H4 (cell line): ENCODE measurements at regions not wholly inside any gene's neighbourhood (a gene's known extent, or its start where the extent isn't known, plus 50 kb on each side); places are given as distances from the start of the nearest gene placed in this dataset.

Experiments used
- DNase-seq: peaks from one replicate; pipeline ENCODE4 v3.0.0-alpha.2; 2015; ENCODE audit warnings: low spot score

DNA sequence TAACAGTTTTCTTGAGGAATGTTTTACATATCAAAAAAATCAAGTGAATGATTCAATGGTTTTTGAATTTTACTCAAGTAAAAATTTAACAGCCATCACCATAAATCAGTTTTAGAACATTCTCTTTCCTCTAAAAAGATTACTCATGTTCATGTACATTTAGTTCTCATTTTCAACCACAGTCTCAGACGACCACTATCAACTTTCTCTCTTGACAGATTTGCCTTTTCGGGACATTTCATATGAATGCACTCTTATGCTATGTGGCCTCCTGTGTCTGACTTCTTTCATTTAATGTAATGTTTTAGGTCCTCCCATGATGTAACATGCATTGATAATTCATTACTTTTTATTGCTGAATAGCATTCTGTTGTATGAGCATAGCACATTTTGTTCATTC lies 309.3 kb upstream of the PLSCR5 start:
- DNase-seq: no peak

DNA sequence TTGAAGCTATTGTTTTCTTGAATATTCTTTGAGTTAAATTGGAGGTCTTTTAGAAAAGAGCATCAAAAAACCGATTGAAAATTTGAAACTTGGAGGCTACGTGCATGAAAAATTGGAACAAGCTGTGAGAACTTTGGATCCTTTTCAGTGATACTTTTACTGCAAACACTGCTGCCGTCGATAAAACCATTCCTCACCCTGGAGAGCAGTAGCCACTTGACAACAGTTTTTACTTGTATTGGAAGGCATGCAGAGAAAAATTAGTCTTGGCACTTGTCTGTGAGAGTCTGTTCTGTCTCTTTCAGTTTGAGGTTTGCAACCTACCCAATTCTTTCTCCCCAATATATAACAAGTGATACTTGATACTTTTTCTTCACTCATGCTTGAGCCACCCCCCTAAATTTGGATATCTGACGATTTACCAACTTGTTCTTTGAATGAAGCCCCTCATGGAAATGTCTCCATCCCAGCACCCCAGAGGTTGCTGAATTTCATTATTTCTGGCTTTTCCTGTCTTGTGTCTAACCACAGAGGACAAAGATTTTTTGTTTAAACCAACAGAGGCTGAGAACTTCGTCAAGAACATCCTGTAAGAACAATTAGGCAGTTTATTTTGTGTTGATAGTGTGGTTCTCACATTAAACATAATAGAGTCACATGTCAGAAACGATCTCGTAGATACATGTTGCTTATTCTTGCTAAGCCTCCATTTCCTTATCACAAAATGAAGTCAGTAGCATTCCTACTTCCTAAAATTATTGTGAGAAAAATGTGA lies 307.3 kb upstream of the PLSCR5 start:
- no peak for DNase-seq

DNA sequence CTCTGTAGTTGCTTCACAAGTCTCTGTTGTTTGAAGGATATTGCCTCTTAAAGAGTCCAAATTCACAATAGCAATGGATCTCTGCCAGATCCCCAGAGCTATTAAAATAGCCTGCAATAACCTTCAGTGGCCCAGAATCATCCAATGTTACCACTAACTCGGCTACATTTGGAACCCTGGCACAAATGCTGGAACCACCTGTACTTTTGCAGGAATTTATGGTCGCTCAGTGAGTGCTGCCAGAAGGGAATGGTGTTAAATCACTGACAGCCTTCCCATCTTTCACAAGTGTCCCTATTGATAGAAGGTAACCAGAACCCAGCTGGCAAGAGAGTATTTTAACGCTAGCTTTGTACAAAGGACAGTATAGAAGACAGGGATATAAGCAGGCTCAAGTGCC lies 298.8 kb upstream of the PLSCR5 start:
- DNase-seq: no peak

DNA sequence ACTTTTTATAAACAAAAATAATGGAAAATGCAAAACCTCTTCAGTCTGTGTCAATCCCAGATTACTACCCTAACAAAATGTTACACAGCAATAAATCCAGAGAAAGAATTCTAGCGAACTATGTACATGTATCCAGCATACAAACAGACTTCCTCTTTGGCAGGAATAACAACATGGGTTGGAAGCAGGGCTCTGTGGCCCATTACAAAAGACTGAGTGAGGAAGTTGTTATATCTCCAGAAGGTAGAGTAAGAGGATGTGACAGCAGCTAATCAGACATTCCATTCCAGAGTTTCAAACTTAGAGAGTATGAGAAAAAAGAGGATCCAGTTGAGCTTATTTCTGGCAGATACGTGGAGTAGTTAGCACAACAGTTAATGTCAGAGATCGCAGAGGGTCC lies 294.0 kb upstream of the PLSCR5 start:
- no peak for DNase-seq

DNA sequence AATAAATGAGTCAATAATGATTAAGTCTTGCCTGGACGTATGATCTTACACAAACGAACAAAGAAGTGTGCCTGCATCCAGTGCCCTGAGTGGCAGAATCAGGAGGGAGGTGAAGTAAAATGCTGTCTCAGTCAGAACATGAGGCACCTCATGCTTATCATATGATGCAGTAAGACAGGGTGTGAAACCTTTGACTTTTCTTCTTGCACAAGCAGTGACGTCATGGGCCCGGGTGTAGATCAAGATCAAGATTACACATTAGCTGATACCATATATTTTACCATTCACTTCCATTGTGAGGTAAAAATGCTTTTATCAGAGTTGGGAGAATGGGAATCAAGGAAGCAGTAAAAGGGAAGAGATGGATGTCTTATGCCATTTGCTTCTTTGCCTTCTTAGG lies 291.6 kb upstream of the PLSCR5 start:
- DNase-seq: no peak

DNA sequence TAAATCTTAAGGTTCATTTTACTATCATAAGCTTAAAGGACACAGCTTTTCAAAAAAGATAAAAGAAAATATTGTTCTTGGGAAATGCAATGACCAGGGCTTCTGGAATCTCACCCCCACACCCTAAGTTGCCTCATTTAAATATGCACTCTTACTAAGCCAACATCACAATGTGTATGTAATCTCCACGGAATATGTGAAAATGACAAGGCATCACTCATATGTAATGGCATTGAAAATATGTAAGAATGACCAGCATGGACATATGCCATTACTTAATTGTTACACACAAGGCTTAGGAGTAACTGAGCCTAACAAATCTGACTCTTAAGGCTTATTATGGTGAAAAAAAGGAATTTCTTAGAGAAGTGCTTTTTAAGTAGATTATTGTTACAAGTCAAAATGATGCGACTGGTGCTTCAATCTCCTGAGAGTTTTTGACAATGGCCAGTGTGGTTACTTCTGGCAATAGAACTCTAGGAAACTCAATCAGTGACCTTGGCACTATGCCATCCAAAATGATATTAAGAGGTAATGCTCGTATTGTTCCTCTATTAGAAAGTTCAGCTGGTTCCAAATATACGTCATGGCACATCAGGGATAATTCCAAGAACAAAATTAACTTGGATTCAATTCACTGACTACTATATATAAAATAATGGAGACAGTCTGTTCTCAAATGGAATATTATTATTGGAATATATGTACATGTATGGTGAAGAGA lies 290.0 kb upstream of the PLSCR5 start:
- DNase-seq: no peak

DNA sequence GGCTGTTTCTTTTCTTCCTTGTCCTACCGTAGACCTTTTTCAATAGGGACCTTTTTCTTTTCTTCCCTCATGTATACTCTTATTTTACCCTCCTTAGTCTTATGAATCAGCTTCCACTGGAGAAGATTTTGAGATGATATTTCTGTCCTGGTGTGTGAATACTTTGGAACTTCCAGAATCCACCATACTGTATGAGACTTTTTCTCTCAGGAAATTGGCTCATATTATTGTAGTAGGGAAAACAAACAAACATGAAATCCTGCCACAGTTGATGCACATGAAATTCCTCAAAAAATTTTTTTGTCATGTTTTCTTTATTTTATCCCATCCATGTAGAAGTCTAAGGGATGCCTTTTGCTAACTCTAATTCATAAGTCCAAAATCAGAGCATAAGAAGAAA lies 289.3 kb upstream of the PLSCR5 start:
- no peak for DNase-seq

DNA sequence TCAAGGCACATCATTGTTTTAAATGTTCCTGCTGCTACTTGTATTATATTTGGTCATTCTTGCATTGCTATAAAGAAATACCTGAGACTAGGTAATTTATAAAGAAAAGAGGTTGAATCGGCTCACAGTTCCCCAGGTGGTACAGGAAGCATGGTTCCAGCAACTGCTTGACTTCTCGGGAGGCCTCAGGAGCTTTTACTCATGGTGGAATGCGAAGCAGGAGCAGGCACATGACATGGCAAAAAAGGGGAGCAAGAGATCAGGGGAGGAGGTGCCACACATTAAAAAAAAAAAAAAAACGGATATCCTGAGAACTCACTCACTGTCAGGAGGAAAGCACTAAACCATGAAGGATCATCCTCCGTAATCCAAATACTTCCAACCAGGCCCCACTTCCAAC lies 286.9 kb upstream of the PLSCR5 start:
- DNase-seq: no peak

DNA sequence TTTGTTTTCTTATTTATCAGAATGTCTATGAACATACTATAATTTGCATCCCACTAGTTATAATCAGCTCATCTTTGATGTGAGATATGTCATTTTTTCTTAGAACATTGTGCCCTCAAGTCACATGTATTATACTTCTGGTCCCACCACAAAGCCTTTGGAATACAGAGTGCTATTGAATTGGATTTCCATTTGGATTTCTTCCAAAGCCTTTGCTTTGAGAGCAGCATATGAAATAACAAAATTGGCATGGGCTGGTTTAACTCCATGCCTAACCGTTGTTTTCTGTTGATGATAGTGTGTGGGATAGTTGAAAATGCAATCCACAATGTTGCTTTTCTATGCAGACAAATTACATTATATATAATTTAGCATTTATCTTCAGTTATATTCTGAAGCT lies 284.5 kb upstream of the PLSCR5 start:
- DNase-seq: no peak

DNA sequence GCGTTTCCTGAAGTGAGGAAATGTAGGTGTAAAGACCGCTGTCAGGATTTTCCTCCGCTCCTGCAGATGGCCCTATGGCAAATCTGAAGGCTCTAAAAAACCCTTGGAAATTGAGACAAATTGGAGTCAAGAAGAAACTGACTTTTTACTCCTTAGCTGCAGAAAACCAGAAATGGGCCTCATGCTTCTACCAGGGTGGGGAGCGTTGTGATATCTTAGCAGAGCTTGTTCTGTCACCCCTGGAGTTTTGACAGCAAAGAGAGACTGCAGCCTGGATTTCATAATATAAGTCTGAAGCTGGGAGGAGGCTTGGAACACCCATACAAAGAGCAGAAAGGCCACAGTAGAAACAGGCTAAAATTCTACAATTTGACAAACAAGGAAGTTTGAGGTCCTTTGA lies 283.0 kb upstream of the PLSCR5 start:
- no peak for DNase-seq

DNA sequence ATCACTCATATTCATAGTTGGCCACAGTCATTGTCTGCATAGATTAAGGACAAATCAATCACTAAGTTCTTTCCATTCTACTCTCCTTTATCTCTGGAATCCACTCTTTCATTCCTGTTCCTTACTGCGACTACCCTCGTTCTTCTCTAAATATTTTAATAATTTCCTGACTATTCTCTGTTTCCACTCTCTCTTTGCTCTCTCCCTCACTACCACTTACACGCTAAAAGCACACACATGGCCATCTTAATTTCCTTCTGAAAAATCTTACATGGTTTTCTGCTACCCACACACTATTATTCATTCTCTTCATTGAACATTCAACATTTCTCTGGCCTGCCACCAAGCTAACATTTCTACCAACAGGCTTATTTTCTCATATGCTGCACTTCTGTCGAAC lies 279.6 kb upstream of the PLSCR5 start:
- no peak for DNase-seq

DNA sequence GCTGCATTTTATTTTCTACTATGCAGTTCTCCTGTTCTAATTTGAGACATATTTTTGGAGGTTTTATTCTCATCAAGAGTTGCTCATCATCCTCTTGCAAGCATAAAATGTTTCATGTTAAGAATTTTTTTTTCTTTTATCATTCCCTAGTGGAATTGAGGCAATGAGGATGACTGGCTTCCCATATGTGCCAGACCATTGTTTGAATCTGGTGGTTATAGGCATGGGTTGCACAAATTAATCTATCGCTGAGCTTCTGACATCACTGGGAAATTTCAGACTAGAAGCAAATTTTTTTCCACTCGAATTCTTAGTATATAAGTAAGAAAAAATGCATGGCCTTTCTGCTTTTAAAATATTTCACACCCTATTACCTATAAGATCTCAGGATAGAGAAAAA lies 279.1 kb upstream of the PLSCR5 start:
- no peak for DNase-seq

DNA sequence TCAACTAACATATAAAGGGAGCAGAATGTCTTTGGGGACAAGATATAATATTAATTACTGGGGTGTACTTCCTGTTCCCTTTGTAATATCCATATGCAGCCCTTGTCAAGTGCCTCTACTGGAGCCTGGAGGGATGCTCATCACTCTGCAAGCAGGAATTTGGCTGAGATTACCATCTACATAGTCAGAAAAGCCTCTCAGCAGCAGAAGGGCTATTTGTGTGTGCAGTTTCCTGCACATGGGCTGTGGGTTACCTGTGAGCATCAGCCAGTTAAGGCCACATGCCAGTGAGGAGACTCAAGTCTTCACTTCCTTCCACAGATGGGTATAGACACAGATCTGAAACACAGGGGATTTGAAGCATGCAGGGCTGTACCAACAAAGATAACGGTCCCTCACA lies 278.1 kb upstream of the PLSCR5 start:
- no peak for DNase-seq

DNA sequence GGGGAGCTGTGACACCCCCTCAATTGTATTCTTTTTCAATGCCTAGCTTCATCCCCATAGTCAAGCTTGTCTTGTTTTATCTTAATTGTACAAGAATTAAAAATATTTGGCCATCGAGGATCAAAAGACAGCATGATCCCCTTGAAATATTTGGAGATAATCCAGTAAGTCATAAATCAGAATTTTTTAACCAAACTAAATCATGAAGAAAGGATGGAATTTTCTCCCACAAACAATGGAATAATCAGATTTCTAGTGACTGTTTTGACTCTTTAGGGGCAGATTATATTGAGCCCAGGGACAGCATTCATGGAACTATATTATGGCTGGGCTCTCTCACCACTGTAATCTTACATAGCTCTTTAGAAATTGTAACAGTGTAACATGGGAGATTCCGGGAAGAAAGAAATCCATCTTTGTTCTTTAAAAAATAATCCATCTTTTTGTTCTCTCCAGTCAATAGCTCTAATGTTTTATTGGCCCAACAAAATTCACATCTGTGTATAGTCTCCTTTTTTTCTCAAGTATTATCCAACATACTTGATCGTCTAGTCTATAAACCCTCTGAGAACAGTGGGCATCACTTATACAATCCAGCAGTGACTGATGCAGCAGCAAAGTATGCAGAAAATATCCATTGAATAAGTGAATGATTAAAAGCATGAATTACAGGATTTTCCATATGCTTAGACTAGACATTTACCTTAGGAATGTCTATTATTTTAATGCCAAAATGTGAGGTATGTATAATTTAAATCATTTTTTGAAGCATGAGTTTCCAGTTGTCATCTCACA lies 277.0 kb upstream of the PLSCR5 start:
- DNase-seq: no peak

DNA sequence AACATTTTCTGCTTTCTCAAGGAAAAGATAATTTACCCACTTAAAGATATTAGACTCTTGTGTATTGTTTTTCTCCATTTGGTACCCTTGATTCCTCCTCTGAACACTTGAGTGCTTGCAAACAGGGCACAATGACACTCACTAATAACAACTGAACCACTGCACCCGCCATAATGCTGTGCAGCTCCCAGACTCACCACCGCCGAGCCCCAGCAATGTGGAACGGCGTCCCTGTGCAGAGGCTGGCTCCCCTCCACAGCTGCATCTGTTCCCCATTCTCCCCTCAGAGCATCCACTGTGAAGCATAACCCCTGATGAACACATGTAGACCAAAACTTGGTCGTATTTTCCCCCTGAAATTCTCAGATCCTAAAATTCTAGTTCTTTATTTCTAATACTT lies 276.2 kb upstream of the PLSCR5 start:
- DNase-seq: no peak

DNA sequence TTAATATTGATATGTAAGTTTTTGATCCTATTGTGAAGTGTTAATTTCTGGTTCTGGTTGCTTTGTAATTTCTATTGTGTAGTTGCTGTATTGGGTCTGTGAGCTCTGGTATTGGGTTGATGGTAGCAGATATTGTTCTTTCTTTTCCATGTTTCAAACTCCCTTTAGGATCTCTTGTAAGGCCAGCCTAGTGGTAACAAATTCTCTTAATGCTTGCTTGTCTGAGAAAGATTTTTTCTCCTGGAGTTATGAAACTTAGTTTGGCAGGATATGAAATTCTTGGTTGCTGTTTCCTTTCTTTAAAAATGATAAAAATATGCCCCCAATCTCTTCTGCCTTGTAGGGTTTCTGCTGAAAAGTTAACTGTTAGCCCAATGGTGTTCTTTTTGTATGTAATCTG lies 268.6 kb upstream of the PLSCR5 start:
- no peak for DNase-seq

DNA sequence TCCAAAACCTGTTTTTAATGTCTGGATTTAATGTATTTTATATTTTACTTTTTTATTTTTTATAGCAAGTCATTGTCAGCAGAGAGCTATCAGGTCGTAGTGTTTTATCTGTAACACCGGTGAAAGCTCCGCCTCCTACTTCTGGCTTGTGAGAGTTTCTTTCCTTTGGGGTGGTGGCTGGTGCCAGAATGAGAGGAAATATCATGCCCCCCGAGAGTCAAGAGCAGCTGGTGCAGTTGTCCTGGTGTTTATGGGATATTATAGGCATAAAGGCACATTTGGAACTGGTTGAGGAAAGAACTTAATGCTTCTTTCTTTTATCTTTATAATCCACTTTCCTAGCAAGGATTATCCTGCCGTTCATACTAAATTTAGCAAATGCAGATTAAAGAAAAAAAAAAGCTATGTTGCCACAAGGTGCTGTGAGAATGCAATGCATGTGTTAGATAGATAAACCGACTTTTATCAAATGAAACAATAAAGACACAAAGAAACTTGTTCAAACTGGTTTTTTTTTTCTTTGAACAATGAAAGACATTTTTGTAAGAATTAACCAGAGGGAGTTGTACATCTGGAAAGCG lies 260.1 kb upstream of the PLSCR5 start:
- DNase-seq: no peak

DNA sequence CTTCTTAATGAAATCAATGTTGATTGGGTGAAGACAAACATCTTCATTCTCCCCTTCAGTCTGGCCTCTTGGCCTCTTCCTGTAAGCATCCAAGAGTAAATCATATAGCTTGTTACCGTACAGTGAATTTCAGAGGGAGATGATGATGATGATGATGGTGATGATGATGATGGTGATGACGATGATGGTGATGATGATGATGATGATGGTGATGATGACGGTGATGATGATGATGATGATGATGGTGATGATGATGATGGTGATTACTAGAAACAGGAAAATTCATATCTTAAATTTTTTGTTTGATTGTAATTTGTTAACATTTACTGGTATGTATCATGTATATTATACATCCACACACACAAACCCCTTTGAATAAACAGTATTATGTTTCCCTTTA lies 256.1 kb upstream of the PLSCR5 start:
- no peak for DNase-seq

DNA sequence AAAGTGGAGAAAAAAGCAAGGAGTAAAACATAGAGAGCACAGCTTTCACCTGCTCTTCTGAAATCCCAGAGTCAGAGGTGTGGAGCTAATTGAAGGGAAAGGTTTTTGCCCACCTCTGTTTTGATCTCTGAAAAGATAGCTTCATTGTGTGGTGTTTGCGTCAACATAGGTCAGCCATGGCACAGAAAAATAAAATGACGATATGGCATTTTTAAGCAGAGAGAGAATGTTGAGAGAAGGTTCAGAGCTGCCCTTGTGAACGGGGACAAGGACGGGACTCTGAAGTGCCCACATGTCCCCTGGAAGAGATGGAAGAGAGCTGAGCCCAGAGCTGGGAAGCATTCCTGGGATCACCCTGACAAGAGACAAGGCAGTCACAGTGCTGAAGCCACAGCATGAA lies 249.4 kb upstream of the PLSCR5 start:
- DNase-seq: no peak

DNA sequence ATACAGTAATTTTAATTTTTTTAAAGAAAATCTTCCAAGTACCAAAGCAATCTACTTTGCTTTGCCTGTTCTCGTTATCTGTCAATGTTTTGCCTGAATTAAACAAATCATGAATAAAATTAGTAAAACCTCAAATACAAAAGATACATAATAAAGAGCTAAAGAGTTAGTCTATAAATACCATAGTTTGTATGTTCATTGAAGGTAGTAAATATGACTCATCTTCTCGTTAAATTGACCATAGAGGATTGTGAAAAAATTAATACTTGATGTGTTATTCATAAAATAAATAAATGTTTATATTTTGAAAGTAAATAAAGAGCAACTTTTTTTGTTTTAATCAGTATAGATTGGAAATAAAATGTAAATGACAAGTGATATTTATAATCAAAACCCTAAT lies 246.5 kb upstream of the PLSCR5 start:
- no peak for DNase-seq

DNA sequence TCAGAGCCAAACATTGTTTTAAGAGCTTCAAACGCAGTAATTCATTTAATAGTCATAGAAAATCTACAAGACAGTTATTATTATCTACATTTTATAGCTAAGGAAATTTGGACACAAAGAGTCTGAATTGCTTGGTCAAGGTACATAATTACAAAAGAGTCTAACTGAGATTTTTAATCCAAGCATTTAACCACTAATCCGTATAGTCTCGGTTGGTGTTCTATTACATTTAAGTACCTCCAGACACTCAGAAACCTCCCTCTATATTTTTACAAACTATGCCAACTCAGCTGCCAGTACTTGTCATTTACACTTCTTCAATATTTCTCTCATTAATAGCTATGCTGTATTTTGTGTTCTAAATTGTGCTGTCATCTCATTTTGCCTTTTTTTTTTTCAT lies 240.2 kb upstream of the PLSCR5 start:
- DNase-seq: no peak

DNA sequence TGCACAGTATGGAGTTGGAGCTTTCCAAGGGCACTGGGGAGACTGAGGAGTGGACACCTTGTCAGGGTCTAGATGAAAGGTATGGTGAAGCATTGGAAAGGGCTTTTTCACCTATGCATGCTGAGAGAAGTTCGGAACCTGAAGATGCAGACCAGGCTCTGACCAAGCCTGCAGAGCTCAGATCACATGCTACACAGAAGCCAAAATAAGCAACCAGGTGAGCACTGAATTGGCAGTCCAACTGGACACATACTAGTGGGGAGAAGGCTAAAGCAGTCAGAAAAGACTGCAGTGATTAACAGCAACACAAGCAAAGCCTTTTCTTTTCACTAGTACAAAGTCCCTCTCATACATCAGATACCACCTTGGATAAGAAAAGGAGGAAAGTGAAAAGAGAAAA lies 238.3 kb upstream of the PLSCR5 start:
- no peak for DNase-seq
